ENCODE measurements at regions not wholly inside any gene's neighbourhood (a gene's known extent, or its start where the extent isn't known, plus 50 kb on each side); places are given as distances from the start of the nearest gene placed in this dataset.

DNA sequence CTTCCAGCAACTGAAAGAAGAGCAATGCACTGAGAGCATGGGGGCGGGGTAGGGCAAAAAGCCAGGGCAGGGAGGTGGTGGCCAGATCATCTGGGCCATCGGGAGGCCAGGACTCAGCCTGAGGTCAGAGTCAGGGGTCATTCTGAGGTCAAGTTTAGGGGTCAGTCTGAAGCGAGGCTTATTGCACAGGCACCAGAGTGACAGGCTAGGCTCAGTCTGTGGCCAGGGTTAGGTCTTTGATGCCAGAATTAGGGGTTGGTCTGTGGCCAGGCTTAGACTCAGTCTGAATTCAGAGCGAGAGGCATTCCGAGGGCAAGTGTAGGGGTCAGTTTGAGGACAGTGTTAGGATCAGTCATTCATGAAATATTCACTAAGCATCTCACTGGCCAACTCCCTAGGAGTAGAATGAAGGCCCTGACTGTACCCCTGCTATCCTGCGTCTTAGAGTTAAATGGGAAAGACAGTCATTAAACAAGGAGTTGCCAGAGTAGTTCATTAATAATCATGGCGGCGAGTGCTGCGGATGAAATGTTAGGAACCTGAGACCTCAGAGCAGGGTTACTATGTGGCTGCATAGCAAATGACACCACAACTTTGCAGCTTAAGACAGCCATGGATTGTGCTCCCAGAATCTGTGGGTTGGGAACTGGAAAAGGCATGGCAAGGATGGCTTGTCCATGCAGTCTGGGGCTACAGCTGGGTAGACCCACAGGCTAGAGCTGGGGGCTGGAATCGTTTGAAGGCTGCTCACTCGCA lies 198.7 kb downstream of the CYP26B1 start:
- no peak for TF ChIP-seq CTCF (IDR thresholded peaks at IDR 0.05)
- Histone ChIP-seq H3K36me3 (no peaks in the 10 kb centered on the region), H3K27me3 (no peaks in the 10 kb centered on the region), H3K9me3 (no peaks in the 10 kb centered on the region), H3K4me1 (no peaks in the 10 kb centered on the region), H3K27ac (no peak overlapping the region), H3K4me3 (no peak overlapping the region)
- WGBS, 2 donors, result 71 to 83% methylated on average over 11 of the region's 11 CpGs
- peak in 2 of 4 donors; percentile 9 to 45 for ATAC-seq
- no peak for DNase-seq
- intact Hi-C loops (cut with DNase I), result no loop called here
- no peak for FAIRE-seq

- Histone ChIP-seq H3K36me3 (no peaks in the 10 kb centered on the region), H3K27me3 (no peaks in the 10 kb centered on the region), H3K27ac (no peak overlapping the region), H3K9me3 (no peaks in the 10 kb centered on the region), H3K4me3 (no peak overlapping the region), H3K4me1 (no peaks in the 10 kb centered on the region)
- TF ChIP-seq CTCF (IDR thresholded peaks at IDR 0.05), result no peak
- no peak for FAIRE-seq
- ATAC-seq, result no peak
- 92 to 100% methylated on average over 5 of the region's 5 CpGs for WGBS, 2 donors
- intact Hi-C loops (cut with DNase I), result no loop called here
- no peak for DNase-seq
Observed at GRCh38 chr2:71947809-71948208, 199.9 kb downstream of the CYP26B1 start.

GRCh38 chr2:71945603-71945959 lies 202.1 kb downstream of the CYP26B1 start:
- Histone ChIP-seq H3K27ac (no peak overlapping the region), H3K36me3 (no peaks in the 10 kb centered on the region), H3K4me3 (no peak overlapping the region), H3K27me3 (no peaks in the 10 kb centered on the region), H3K4me1 (no peaks in the 10 kb centered on the region), H3K9me3 (no peaks in the 10 kb centered on the region)
- ATAC-seq (no peak), FAIRE-seq (no peak), DNase-seq (no peak)
- no peak for TF ChIP-seq CTCF (IDR thresholded peaks at IDR 0.05)
- intact Hi-C loops (cut with DNase I), result no loop called here
- 78 to 79% methylated on average over 8 of the region's 8 CpGs for WGBS, 2 donors

DNA sequence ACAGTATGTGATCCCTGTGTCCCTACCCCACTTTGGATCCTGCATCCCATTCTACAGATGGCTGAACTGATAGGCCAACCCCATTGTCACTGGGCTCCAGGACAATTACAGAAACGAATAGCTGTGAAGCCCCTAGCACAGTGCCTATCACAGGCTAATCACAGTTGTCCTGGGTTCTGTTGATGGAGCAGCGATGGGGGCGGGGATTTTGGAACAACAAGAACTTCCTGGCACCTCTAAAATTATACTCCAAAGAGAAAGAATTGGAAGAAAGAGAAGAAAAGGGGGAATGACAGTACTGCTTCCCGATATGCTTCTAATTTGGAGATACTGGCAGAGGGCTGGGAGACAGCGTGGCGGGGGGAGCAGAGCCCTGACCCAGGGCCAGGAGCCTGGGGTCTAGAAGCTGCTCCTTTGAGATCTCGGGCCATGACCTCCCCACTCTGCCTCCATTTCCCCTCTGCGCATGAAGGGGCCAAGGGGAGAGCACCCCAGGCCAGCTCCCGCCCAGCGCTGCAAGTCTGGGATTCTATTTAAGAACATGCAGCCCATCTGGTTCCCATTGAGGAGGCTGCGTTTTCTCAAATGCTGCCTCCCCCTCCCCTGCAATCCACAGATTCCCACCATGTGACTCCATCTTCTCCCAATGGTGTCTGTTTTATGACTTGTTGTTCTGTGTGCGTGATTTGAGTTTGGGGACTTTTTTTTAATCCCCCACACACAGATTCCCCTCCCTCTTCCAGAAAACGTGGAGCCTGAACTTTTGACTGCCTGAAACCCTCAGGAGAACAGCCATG lies 202.7 kb downstream of the CYP26B1 start:
- H3K4me3 ChIP-seq, result no peak overlapping the region
- 74 to 80% methylated on average over 12 to 13 of the region's 13 CpGs for WGBS, 2 donors
- H3K4me1 ChIP-seq, result no peaks in the 10 kb centered on the region
- no peak overlapping the region for H3K27ac ChIP-seq
- ATAC-seq (peak in 1 of 4 donors; percentile 26), DNase-seq (no peak), FAIRE-seq (no peak)
- H3K36me3 ChIP-seq, result no peaks in the 10 kb centered on the region
- no peak for TF ChIP-seq CTCF (IDR thresholded peaks at IDR 0.05)
- no peaks in the 10 kb centered on the region for H3K27me3 ChIP-seq
- intact Hi-C loops (cut with DNase I), result no loop called here
- H3K9me3 ChIP-seq, result no peaks in the 10 kb centered on the region

- 66 to 67% methylated on average over 8 of the region's 8 CpGs for WGBS, 2 donors
- H3K27me3 ChIP-seq, result no peaks in the 10 kb centered on the region
- FAIRE-seq (no peak), DNase-seq (peak in 1 of 6 donors; percentile 45), ATAC-seq (no peak)
- H3K36me3 ChIP-seq, result no peaks in the 10 kb centered on the region
- H3K4me3 ChIP-seq, result no peak overlapping the region
- no peaks in the 10 kb centered on the region for H3K4me1 ChIP-seq
- no peaks in the 10 kb centered on the region for H3K9me3 ChIP-seq
- TF ChIP-seq CTCF (IDR thresholded peaks at IDR 0.05), result no peak
- intact Hi-C loops (cut with DNase I), result no loop called here
- H3K27ac ChIP-seq, result no peak overlapping the region
Observed at GRCh38 chr2:71944183-71944550, 203.5 kb downstream of the CYP26B1 start.
